ENCODE measurements at regions not wholly inside any gene's neighbourhood (a gene's known extent, or its start where the extent isn't known, plus 50 kb on each side); places are given as distances from the start of the nearest gene placed in this dataset.

- H2AFZ ChIP-seq (ENCODE audit: low read length): no peak overlapping the region
- H4K20me1 ChIP-seq (ENCODE audit: insufficient read depth, low read depth, low read length): no peaks in the 10 kb centered on the region
- H3K27ac ChIP-seq (ENCODE audit: low read length): no peak overlapping the region
- 0 out of 2 replicates have a peak, but pooled peaks cover 2% of the 10 kb centered on the region for H3K27me3 ChIP-seq (ENCODE audit: low read length)
- no peak overlapping the region for H3K9ac ChIP-seq (ENCODE audit: low read length)
- peaks cover 6% of the 10 kb centered on the region for H3K4me1 ChIP-seq (ENCODE audit: low read length)
- no peak overlapping the region for H3K4me3 ChIP-seq (ENCODE audit: low read length)
- DNase-seq: no peak
- no peaks in the 10 kb centered on the region for H3K79me2 ChIP-seq (ENCODE audit: low read length)
- no peaks in the 10 kb centered on the region for H3K9me2 ChIP-seq (replicated peaks; ENCODE audit: insufficient read depth, low read length)
- no peaks in the 10 kb centered on the region for H3K9me3 ChIP-seq (ENCODE audit: low read length)
- H3K36me3 ChIP-seq (ENCODE audit: insufficient read depth, low read length): no peaks in the 10 kb centered on the region
- H3K4me2 ChIP-seq (ENCODE audit: low read depth, low read length, poor library complexity, severe bottlenecking): no peak overlapping the region
Observed at GRCh38 chr2:151043484-151043883, 218.2 kb downstream of the RBM43 start.

GRCh38 chr2:151042964-151043363, 218.7 kb downstream of the RBM43 start:
- Histone ChIP-seq H3K36me3 (ENCODE audit: insufficient read depth, low read length) (no peaks in the 10 kb centered on the region), H3K9ac (ENCODE audit: low read length) (no peak overlapping the region), H3K27ac (ENCODE audit: low read length) (no peak overlapping the region), H3K4me1 (ENCODE audit: low read length) (peaks cover 10% of the 10 kb centered on the region), H3K9me2 (replicated peaks; ENCODE audit: insufficient read depth, low read length) (no peaks in the 10 kb centered on the region), H2AFZ (ENCODE audit: low read length) (no peak overlapping the region), H3K79me2 (ENCODE audit: low read length) (no peaks in the 10 kb centered on the region), H3K4me2 (ENCODE audit: low read depth, low read length, poor library complexity, severe bottlenecking) (no peak overlapping the region), H3K9me3 (ENCODE audit: low read length) (no peaks in the 10 kb centered on the region), H3K4me3 (ENCODE audit: low read length) (no peak overlapping the region), H4K20me1 (ENCODE audit: insufficient read depth, low read depth, low read length) (no peaks in the 10 kb centered on the region), H3K27me3 (ENCODE audit: low read length) (0 out of 2 replicates have a peak, but pooled peaks cover 2% of the 10 kb centered on the region)
- DNase-seq: no peak

GRCh38 chr2:151040039-151040438, 221.6 kb downstream of the RBM43 start:
- Histone ChIP-seq H2AFZ (ENCODE audit: low read length) (no peak overlapping the region), H3K9me3 (ENCODE audit: low read length) (no peaks in the 10 kb centered on the region), H3K9ac (ENCODE audit: low read length) (no peak overlapping the region), H3K4me3 (ENCODE audit: low read length) (no peak overlapping the region), H3K27me3 (ENCODE audit: low read length) (no peaks in the 10 kb centered on the region), H3K36me3 (ENCODE audit: insufficient read depth, low read length) (no peaks in the 10 kb centered on the region), H3K4me1 (ENCODE audit: low read length) (peaks cover 10% of the 10 kb centered on the region), H4K20me1 (ENCODE audit: insufficient read depth, low read depth, low read length) (no peaks in the 10 kb centered on the region), H3K27ac (ENCODE audit: low read length) (no peak overlapping the region), H3K4me2 (ENCODE audit: low read depth, low read length, poor library complexity, severe bottlenecking) (no peak overlapping the region), H3K79me2 (ENCODE audit: low read length) (no peaks in the 10 kb centered on the region), H3K9me2 (replicated peaks; ENCODE audit: insufficient read depth, low read length) (no peaks in the 10 kb centered on the region)
- DNase-seq: no peak

GRCh38 chr2:151038516-151038915, 223.1 kb downstream of the RBM43 start:
- Histone ChIP-seq H2AFZ (ENCODE audit: low read length) (no peak overlapping the region), H3K27ac (ENCODE audit: low read length) (no peak overlapping the region), H3K9me3 (ENCODE audit: low read length) (no peaks in the 10 kb centered on the region), H3K36me3 (ENCODE audit: insufficient read depth, low read length) (no peaks in the 10 kb centered on the region), H3K79me2 (ENCODE audit: low read length) (no peaks in the 10 kb centered on the region), H3K4me3 (ENCODE audit: low read length) (no peak overlapping the region), H3K4me1 (ENCODE audit: low read length) (peaks cover 10% of the 10 kb centered on the region), H3K27me3 (ENCODE audit: low read length) (no peaks in the 10 kb centered on the region), H3K9ac (ENCODE audit: low read length) (no peak overlapping the region), H4K20me1 (ENCODE audit: insufficient read depth, low read depth, low read length) (no peaks in the 10 kb centered on the region), H3K9me2 (replicated peaks; ENCODE audit: insufficient read depth, low read length) (no peaks in the 10 kb centered on the region), H3K4me2 (ENCODE audit: low read depth, low read length, poor library complexity, severe bottlenecking) (no peak overlapping the region)
- DNase-seq: peak; percentile 41

- Histone ChIP-seq H2AFZ (ENCODE audit: low read length) (no peak overlapping the region), H3K9me3 (ENCODE audit: low read length) (no peaks in the 10 kb centered on the region), H3K4me1 (ENCODE audit: low read length) (peaks cover 10% of the 10 kb centered on the region), H3K4me3 (ENCODE audit: low read length) (no peak overlapping the region), H3K9ac (ENCODE audit: low read length) (no peak overlapping the region), H3K27me3 (ENCODE audit: low read length) (no peaks in the 10 kb centered on the region), H3K9me2 (replicated peaks; ENCODE audit: insufficient read depth, low read length) (no peaks in the 10 kb centered on the region), H3K4me2 (ENCODE audit: low read depth, low read length, poor library complexity, severe bottlenecking) (no peak overlapping the region), H3K79me2 (ENCODE audit: low read length) (no peaks in the 10 kb centered on the region), H3K27ac (ENCODE audit: low read length) (no peak overlapping the region), H4K20me1 (ENCODE audit: insufficient read depth, low read depth, low read length) (no peaks in the 10 kb centered on the region), H3K36me3 (ENCODE audit: insufficient read depth, low read length) (no peaks in the 10 kb centered on the region)
- DNase-seq: no peak
Observed at GRCh38 chr2:151037434-151037833, 224.2 kb downstream of the RBM43 start.

- no peaks in the 10 kb centered on the region for H3K79me2 ChIP-seq (ENCODE audit: low read length)
- DNase-seq: no peak
Observed at GRCh38 chr2:151033271-151034248, 228.1 kb downstream of the RBM43 start.

GRCh38 chr2:151032741-151033191, 228.9 kb downstream of the RBM43 start:
- Histone ChIP-seq H3K36me3 (ENCODE audit: insufficient read depth, low read length) (no peaks in the 10 kb centered on the region), H2AFZ (ENCODE audit: low read length) (no peak overlapping the region), H3K9me2 (replicated peaks; ENCODE audit: insufficient read depth, low read length) (no peaks in the 10 kb centered on the region), H3K4me3 (ENCODE audit: low read length) (no peak overlapping the region), H3K4me2 (ENCODE audit: low read depth, low read length, poor library complexity, severe bottlenecking) (no peak overlapping the region), H4K20me1 (ENCODE audit: insufficient read depth, low read depth, low read length) (no peaks in the 10 kb centered on the region), H3K9ac (ENCODE audit: low read length) (no peak overlapping the region), H3K4me1 (ENCODE audit: low read length) (no peaks in the 10 kb centered on the region), H3K27me3 (ENCODE audit: low read length) (no peaks in the 10 kb centered on the region), H3K27ac (ENCODE audit: low read length) (no peak overlapping the region), H3K79me2 (ENCODE audit: low read length) (no peaks in the 10 kb centered on the region), H3K9me3 (ENCODE audit: low read length) (no peaks in the 10 kb centered on the region)
- DNase-seq: no peak

More at GRCh38 chr2:151033271-151034248, 228.1 kb downstream of the RBM43 start:
- Histone ChIP-seq H3K4me3 (ENCODE audit: low read length) (no peak overlapping the region), H3K27ac (ENCODE audit: low read length) (no peak overlapping the region), H3K9ac (ENCODE audit: low read length) (no peak overlapping the region), H3K36me3 (ENCODE audit: insufficient read depth, low read length) (no peaks in the 10 kb centered on the region), H3K27me3 (ENCODE audit: low read length) (no peaks in the 10 kb centered on the region), H3K9me3 (ENCODE audit: low read length) (no peaks in the 10 kb centered on the region), H3K4me2 (ENCODE audit: low read depth, low read length, poor library complexity, severe bottlenecking) (no peak overlapping the region), H2AFZ (ENCODE audit: low read length) (no peak overlapping the region), H3K9me2 (replicated peaks; ENCODE audit: insufficient read depth, low read length) (no peaks in the 10 kb centered on the region), H3K4me1 (ENCODE audit: low read length) (peaks cover 5% of the 10 kb centered on the region), H4K20me1 (ENCODE audit: insufficient read depth, low read depth, low read length) (no peaks in the 10 kb centered on the region)

GRCh38 chr2:151030663-151031230, 230.9 kb downstream of the RBM43 start:
- H3K4me2 ChIP-seq (ENCODE audit: low read depth, low read length, poor library complexity, severe bottlenecking): no peak overlapping the region

More at GRCh38 chr2:151030663-151031230, 230.9 kb downstream of the RBM43 start:
- Histone ChIP-seq H3K36me3 (ENCODE audit: insufficient read depth, low read length) (no peaks in the 10 kb centered on the region), H3K9ac (ENCODE audit: low read length) (no peak overlapping the region), H3K27me3 (ENCODE audit: low read length) (no peaks in the 10 kb centered on the region), H2AFZ (ENCODE audit: low read length) (no peak overlapping the region), H3K4me3 (ENCODE audit: low read length) (no peak overlapping the region), H3K79me2 (ENCODE audit: low read length) (no peaks in the 10 kb centered on the region), H3K9me2 (replicated peaks; ENCODE audit: insufficient read depth, low read length) (no peaks in the 10 kb centered on the region), H3K9me3 (ENCODE audit: low read length) (no peaks in the 10 kb centered on the region), H3K27ac (ENCODE audit: low read length) (no peak overlapping the region), H3K4me1 (ENCODE audit: low read length) (no peaks in the 10 kb centered on the region), H4K20me1 (ENCODE audit: insufficient read depth, low read depth, low read length) (no peaks in the 10 kb centered on the region)
- peak; percentile 69 for DNase-seq
